ENCODE measurements at regions not wholly inside any gene's neighbourhood (a gene's known extent, or its start where the extent isn't known, plus 50 kb on each side); places are given as distances from the start of the nearest gene placed in this dataset.

GRCh38 chr1:157213836-157214235 is 75.6 kb upstream of the ETV3 start:
- Histone ChIP-seq H3K4me1 (ENCODE audit: insufficient read depth) (peaks cover 4% of the 10 kb centered on the region; the same call in 1 of the 2 replicates), H3K27ac (ENCODE audit: low read depth) (no peak overlapping the region), H3F3A (replicated peaks; ENCODE audit: low read depth) (no peaks in the 10 kb centered on the region), H3K9me2 (ENCODE audit: insufficient read depth) (peaks cover 10% of the 10 kb centered on the region; the same call in 1 of the 2 replicates), H3K4me3 (no peak overlapping the region), H3K79me2 (replicated peaks; ENCODE audit: insufficient read depth) (no peaks in the 10 kb centered on the region), H3K36me3 (ENCODE audit: insufficient read depth) (no peaks in the 10 kb centered on the region), H3K27me3 (ENCODE audit: insufficient read depth) (no peaks in the 10 kb centered on the region), H2AFZ (no peak overlapping the region), H4K20me1 (replicated peaks; ENCODE audit: insufficient read depth) (no peaks in the 10 kb centered on the region), H3K4me2 (no peak overlapping the region)
- Mint-ChIP-seq H3K9me3 (peaks cover 22% of the 10 kb centered on the region), H3K36me3 (ENCODE audit: low read depth) (peaks cover 9% of the 10 kb centered on the region), H3K4me3 (no peak overlapping the region), H3K27me3 (ENCODE audit: insufficient read depth, low read depth, poor library complexity) (peaks cover 2% of the 10 kb centered on the region), H3K27ac (no peak overlapping the region), H3K4me1 (peaks cover 4% of the 10 kb centered on the region; the same call in 2 of the 3 replicates)
- ATAC-seq, result no peak
- DNase-seq (ENCODE audit: low spot score), result no peak
- TF ChIP-seq CTCF (conservative IDR thresholded peaks at IDR 0.05; ENCODE audit: low read depth in 2 of 2) (no peak), REST (IDR thresholded peaks at IDR 0.05; ENCODE audit: unreplicated experiment) (no peak), NANOG (IDR thresholded peaks at IDR 0.05; ENCODE audit: borderline replicate concordance) (no peak), ZNF331 (CRISPR knock-in tag; IDR thresholded peaks at IDR 0.05; ENCODE audit: low read depth) (no peak), ZNF114 (CRISPR knock-in tag; IDR thresholded peaks at IDR 0.05) (no peak), EZH2 (IDR thresholded peaks at IDR 0.05; ENCODE audit: low read depth, unreplicated experiment) (no peak), POLR2AphosphoS5 (IDR thresholded peaks at IDR 0.05; ENCODE audit: low read depth) (no peak), ETS1 (IDR thresholded peaks at IDR 0.05) (no peak), EZH2phosphoT487 (IDR thresholded peaks at IDR 0.05; ENCODE audit: unreplicated experiment) (no peak), CREB1 (CRISPR knock-in tag; IDR thresholded peaks at IDR 0.05; ENCODE audit: low read depth) (no peak), ZNF462 (CRISPR knock-in tag; IDR thresholded peaks at IDR 0.05) (no peak), STAT1 (IDR thresholded peaks at IDR 0.05; ENCODE audit: unreplicated experiment) (no peak), JUNB (IDR thresholded peaks at IDR 0.05; ENCODE audit: unreplicated experiment) (no peak)
